Fibroblast of peridontal ligament (primary cell): ENCODE measurements at regions not wholly inside any gene's neighbourhood (a gene's known extent, or its start where the extent isn't known, plus 50 kb on each side); places are given as distances from the start of the nearest gene placed in this dataset.
A peak's percentile ranks its signal among the peaks of the same experiment; 100 is the strongest.
"Not testable (repeated sequence)": the region's sequence is repeated elsewhere in the genome, so short reads cannot be mapped to it uniquely, and the experiment has no call there.

Experiments
- DNase-seq: peaks from one replicate; pipeline ENCODE4 v3.0.0-alpha.2; 2010; ENCODE audit errors: extremely low read depth

GRCh38 chr4:20124317-20125026, 127.2 kb upstream of the SLIT2 start:
- no peak for DNase-seq

DNA sequence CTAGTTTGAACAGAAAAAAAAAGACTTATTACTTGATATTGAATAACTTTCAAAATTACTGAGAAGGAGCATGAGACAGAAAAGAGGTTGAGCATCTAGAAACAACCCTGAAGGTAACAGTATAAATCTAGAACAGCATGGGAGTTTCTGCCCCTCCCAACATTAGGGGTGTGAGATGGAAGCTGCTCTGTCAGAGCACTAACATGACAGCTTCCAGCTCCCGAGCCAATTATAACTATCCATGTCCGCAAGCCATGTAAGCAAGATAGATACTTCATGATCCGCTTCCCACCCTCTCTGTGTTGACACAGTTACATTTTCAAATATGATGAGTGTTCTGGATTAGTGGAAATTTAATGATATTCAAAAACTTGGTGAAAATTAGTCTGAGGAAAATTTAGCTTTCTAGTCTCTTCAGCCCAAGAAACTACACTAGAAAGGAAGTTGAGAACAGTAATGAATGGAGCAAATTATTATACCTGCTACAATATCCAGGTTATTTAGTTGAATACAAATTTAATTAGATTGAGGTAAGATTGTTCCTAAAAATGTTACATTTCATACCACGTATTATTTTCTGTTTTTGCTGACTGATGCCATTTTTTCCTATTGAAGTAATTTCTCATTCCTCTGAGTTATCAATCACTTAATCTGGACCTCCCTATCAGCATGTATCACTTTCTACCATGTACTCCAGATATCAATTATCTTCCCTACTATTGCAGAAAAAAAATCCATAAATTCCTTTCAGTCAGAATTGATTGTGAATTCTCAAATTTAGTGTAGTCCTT, 129.3 kb upstream of the SLIT2 start:
- DNase-seq = no peak

- no peak for DNase-seq
Measured at GRCh38 chr4:20119141-20119540, 132.6 kb upstream of the SLIT2 start.

DNA sequence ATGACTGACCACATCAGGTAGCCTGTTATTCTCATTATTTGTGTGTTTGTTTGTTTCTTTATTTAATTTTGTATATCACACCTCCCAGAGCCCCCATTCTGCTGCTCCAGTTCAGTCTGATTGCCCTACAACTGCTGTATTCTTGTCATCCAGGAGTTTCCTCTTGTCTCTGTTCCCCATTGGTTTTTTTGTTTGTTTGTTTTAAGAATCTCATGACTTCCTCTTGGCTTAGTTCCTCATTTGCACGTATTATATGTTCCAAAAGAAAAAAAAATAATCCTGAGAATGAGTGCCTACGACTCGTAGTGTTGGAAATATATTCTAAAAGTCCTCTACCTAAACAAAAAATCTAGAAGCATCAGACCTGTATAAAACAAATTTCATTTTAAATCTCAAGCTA, 142.3 kb upstream of the SLIT2 start:
- peak; percentile 18 for DNase-seq

- DNase-seq = peak; percentile 8
Measured at GRCh38 chr4:20106921-20107320, 144.8 kb upstream of the SLIT2 start.

- no peak for DNase-seq
Measured at GRCh38 chr4:20101831-20102230, 149.9 kb upstream of the SLIT2 start.

GRCh38 chr4:20096911-20097310, 154.8 kb upstream of the SLIT2 start:
- DNase-seq = peak; percentile 33

DNA sequence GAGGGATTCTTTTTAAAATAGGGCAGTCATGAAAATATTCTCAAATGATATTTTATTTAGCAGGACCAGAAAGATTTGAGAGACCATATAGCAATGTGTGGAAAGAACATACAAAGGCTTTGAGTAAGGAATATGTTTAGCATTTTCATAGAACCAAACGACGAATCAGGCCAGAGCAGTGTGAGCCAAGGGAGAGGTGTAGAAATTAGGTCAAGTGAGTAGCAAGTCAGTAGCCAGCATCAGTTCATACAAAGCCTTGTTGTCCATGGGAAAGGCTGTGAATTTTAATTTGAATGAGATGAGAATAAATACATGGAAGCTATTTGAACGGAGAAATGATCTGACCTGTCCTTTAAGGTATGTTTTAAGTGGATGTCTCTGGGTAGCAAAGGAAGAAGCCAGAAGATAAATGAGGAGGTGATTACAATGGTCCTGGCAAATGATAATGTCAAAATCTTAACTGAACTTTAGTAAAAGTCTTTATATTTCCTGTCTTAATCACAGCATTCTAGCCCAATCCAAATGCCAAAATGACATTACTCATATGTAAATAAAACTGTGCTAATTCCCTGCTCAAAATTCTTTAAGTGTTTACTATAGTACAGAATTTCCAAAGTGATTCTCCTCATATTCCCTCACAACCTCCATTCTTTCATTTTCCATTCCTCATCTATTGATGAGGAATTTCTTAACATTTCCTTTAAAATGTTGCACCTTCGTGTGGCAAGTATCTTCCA, 155.7 kb upstream of the SLIT2 start:
- peak; percentile 10 for DNase-seq

GRCh38 chr4:20091781-20092180, 159.9 kb upstream of the SLIT2 start:
- peak; percentile 46 for DNase-seq

- DNase-seq = no peak
Measured at GRCh38 chr4:20087522-20087911, 164.2 kb upstream of the SLIT2 start.

DNA sequence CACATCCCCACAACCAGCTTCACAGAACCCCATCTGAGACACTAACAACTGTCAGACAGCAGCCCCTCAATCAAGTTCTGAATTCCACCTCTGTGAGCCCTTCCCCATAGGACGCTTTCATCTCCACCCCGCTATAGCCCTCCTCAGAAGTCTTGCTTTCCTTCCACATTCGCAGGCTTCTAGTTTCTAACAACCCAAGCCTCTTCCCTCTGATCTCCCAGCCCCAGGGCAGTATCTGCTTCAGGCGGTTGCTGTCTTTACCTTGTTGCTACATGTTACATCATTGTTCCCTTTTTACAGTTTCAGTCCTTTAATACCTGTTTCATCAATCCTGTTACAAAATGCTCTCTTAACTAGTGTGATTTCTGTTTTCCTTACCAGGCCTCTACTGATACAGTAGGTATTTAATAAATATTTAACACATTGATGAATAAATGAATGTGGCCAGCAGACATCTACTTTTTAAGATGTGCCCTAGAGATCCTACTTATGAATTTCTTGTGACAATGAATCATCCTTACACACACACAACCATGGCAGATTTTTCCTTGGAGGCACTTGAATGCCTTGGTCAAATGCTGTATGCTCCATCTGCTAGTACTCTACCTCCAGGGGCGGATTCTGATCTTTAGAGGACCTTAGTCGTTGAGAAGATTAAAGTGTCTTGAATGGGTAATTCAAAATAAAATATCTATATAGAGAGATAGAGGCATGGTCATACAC, 164.7 kb upstream of the SLIT2 start:
- no peak for DNase-seq

DNA sequence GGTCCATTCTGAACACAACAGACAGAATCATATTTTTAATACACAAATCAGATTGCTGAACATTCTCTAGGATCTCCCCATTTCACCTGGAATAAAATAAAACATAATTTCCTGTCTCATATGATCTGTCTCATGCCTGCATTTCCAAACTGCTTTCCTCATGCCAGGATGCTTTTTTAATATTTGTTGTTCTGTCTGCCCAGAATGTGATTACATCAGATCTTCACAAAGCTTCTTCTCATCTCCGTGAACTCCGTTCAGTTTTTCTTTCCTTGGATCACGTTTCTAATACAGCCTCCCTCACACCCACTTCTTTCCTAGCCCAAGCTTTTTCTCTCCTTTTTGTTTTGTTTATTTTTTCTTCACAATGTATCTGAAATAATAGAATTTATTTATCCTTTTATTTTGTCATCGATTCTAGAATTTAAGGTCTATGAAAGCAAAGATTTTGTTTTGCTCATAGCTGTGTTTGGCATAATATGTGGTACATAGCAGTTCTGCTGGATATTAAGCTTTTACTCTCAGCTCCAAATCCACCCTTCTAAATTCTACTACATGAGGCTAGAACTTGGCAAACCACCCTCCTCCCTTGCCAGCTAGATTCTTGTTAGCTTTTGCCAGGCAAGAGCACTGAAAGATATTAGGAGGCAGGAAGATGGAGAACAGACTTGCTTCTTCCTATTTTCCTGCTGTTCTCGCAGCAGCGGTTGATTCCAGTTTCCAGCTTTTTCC, 165.5 kb upstream of the SLIT2 start:
- DNase-seq = peak; percentile 29

DNA sequence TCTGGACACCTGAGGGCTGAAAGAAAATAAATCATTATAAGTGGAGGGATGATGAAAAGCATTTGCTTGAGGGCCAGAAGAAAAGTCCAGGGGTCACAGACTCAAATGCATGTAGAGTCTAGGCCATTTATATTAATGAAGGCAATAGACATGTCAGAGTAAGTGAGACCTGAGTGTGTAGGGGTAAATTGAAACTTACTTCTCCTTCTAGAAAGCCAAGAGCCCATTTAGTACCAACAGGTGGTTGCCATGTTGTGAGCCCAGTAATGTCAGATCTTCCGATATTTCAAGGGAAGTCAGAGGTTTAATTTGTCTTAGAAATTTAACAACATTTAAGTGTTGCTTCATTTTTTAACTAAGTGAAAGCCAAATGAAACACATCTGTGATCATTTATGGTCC, 166.1 kb upstream of the SLIT2 start:
- DNase-seq = no peak

GRCh38 chr4:20085156-20085555, 166.5 kb upstream of the SLIT2 start:
- no peak for DNase-seq

DNA sequence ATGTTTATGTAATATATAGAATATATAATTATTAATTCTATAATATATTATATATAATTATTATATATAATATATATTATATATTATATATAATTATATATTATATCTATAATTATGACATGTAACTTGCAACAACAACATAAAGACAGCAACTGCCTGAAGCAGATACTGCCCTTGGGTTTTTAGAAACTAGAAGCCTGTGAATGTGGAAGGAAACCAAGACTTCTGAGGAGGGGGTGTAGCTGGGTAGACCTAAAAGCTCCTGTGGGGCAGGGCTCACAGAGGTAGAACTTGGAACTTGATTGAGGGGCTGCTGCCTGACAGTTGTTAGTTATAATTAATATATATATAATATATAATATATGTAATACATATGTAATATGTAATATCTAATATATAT, 167.2 kb upstream of the SLIT2 start:
- no peak for DNase-seq

DNA sequence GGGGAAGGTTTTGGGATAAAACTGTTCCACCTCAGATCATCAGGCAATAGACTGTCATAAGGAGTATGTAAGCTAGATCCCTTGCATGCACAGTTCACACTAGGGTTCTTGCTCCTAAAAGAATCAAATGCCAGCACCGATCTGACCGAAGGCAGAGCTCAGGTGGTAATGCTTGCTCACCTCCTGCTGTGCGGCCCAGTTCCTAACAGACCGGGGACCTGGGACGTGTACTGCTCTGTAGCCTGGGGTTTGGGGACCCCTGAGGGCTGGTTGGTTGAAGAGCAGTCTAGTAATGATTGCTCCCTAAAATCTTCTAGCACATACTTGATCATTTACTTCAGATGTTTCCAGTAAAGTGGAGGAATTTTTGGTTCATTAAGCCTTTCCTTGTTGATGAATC, 173.1 kb upstream of the SLIT2 start:
- no peak for DNase-seq

GRCh38 chr4:20075248-20075871, 176.3 kb upstream of the SLIT2 start:
- peak; percentile 25 for DNase-seq

- no peak for DNase-seq
Measured at GRCh38 chr4:20074450-20074849, 177.3 kb upstream of the SLIT2 start.

GRCh38 chr4:20065952-20066351, 185.8 kb upstream of the SLIT2 start:
- peak; percentile 40 for DNase-seq

GRCh38 chr4:20062857-20063256, 188.8 kb upstream of the SLIT2 start:
- DNase-seq = not testable (repeated sequence)

- DNase-seq = peak; percentile 42
Measured at GRCh38 chr4:20062054-20062453, 189.7 kb upstream of the SLIT2 start.
